ENCODE measurements at regions not wholly inside any gene's neighbourhood (a gene's known extent, or its start where the extent isn't known, plus 50 kb on each side); places are given as distances from the start of the nearest gene placed in this dataset.
"Not testable (repeated sequence)": the region's sequence is repeated elsewhere in the genome, so short reads cannot be mapped to it uniquely, and the experiment has no call there.

GRCh38 chr1:232859216-232859615 is 54.0 kb downstream of the MAP10 start:
- no peak for DNase-seq (ENCODE audit: low spot score)

- DNase-seq (ENCODE audit: low spot score) = no peak
Measured at GRCh38 chr1:232861107-232861506, 55.9 kb downstream of the MAP10 start.

GRCh38 chr1:232863544-232864275 is 58.5 kb downstream of the MAP10 start:
- DNase-seq (ENCODE audit: low spot score) = no peak

DNA sequence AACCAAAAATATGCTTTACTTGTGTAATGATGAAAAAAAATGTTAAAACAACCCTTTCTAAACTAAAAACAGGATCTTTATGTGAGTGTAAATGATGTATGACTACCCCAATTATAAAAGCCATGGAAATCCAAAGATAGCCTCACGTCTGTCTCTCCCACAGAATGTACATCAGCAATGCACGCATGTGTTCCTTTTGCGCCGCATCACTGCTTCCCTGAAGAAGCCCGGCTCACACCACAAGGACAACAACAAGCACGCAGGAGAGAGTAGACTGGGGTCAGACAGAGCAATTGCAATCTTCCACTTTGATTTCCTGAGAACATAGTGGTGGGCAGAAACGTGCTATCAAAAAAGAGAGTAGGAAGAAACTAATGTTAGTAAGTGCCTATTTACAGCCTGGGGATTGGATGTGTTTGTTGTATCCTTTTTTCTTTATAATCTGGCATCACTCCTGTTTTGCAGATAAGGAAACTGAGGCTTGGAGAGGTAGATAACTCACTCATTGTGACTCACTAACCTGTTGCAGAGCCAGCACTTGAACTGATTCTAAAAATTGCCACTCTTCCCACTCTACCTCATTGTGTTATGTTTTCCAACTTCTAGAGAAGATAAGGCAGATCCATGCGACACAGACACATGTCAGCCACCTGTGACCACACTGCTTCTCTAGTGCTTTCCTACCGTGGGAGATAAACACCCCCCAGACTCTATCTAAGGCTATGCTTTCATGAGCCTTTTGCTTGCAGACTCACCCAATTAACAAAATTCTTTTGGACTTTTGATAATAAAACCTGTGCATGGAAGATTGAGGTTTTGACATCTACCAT is 60.1 kb downstream of the MAP10 start:
- DNase-seq (ENCODE audit: low spot score) = no peak

DNA sequence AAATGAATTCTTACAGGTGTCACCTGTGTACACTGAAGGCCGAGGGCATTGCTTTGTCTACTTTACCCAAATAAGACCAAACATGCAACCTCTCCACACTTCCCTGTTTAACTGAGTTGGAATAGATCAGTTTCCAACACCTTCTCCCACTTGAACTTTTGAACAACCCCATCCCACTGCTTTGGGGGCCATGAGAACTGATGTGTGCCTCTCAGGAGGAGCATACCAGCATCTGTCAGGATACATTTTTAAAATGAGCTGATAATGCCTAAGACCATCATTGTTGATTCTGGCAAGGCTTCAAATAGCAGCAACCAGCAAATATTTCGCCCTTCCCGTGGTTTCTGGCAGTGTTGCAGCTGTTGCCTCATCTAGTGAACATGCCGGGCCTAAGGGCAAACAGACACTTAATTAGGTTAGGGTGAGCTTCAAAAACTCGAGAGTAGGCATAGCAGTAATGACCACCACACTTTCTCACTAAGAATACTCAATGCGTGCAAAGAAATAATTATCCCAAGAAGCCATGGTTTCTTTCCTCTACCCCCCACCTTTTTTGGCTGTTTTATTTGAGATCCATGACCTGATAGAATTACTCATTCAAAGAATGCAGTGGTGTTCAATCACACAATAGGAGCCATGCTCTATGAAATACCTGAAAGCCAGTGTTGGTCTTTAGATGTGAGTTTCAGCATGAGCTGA is 63.7 kb downstream of the MAP10 start:
- DNase-seq (ENCODE audit: low spot score) = no peak

DNA sequence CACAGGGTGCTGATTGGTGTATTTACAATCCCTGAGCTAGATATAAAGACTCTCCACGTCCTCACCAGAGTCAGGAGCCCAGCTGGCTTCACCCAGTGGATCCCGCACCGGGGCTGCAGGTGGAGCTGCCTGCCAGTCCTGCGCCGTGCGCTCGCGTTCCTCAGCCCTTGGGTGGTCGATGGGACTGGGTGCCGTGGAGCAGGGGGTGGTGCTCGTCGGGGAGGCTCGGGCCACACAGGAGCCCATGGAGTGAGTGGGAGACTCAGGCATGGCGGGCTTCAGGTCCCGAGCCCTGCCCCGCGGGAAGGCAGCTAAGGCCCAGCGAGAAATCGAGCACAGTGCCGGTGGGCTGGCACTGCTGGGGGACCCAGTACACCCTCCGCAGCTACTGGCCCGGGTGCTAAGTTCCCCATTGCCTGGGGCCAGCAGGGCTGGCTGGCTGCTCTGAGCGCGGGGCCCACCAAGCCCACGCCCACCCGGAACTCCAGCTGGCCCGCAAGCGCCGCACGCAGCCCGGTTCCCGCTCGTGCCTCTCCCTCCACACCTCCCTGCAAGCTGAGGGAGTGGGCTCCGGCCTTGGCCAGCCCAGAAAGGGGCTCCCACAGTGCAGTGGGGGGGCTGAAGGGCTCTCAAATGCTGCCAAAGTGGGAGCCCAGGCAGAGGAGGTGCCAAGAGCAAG is 66.2 kb downstream of the MAP10 start:
- not testable (repeated sequence) for DNase-seq (ENCODE audit: low spot score)

DNA sequence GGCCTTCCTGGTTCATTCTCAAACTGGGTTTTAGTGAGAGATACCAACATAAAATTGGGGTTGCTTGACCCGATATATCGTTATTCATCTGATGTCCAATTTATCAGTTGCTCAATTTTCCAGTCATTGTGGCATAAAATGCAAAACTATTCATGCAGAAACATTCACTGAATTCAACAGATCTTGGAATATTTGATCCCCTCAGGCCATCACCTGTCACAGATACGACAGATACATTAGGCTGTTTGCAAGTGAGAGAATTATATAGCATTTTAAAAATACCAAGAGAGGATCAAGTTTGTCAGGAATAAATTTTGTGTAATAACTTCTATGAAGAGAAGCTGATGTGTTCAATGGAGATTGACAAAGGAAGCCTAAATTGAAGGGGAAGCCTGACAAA is 67.1 kb downstream of the MAP10 start:
- DNase-seq (ENCODE audit: low spot score) = no peak

GRCh38 chr1:232872738-232873137 is 67.5 kb downstream of the MAP10 start:
- DNase-seq (ENCODE audit: low spot score) = no peak

- no peak for DNase-seq (ENCODE audit: low spot score)
Measured at GRCh38 chr1:232873412-232873811, 68.2 kb downstream of the MAP10 start.

GRCh38 chr1:232873931-232874330 is 68.7 kb downstream of the MAP10 start:
- DNase-seq (ENCODE audit: low spot score) = no peak

DNA sequence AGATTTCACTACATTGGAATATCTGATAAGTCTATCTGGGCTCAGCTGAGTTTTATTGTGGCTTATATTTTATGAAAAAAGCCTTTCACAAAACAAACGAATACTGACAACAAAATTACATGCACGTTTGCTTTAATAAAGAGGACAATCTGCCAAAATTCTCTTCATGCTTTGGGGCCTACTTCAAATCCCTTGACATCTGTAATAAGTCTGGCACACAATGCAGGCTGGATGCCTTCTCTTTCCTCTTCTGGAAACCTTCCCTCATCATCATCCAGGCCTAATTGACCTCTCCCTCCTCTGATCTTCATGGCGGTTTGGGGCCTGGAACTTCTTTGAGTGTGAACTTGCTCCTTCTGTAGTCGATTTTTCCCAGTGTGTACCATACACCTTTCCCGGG is 70.3 kb downstream of the MAP10 start:
- no peak for DNase-seq (ENCODE audit: low spot score)

DNA sequence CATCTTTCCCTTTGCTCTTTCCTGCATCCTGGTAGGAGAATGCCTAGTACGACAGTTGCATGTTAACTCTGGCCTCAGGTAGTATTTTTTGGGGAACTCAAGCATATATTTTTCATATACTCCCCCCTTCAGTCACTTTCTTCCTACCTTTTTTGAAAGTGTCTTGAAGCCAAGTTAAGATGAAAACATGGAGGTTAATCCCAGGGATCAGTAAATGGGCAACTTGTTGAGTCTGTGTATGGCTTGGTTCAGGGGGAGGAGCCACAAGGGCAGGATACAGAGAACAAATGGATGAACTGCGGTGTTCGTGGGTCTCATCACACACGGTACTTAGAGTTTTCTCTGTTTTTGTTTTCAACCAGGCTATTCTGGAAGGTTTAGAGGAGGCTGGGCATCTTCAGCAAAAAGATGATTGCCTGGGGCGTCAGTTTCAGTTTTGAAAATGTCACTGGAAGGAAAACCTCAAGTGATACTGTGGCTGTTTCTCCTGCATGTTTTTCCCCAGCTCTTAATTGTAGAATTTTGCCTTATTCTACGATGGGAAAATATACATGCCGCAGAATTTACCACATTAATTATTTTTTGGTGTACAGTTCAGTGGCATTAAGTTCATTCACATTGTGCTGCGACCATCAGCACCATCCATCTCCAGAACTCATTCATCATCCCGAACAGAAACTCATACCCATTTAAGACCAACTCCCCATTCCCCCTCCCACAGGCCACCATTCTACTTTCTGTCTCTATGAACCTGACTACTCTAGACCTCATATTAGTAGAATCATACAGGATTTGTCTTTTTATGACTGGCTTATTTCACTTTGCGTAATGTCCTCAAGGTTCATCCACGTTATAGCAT is 71.5 kb downstream of the MAP10 start:
- no peak for DNase-seq (ENCODE audit: low spot score)

- no peak for DNase-seq (ENCODE audit: low spot score)
Measured at GRCh38 chr1:232877365-232878028, 72.3 kb downstream of the MAP10 start.

- no peak for DNase-seq (ENCODE audit: low spot score)
Measured at GRCh38 chr1:232878086-232878485, 72.3 kb upstream of the NTPCR start.

DNA sequence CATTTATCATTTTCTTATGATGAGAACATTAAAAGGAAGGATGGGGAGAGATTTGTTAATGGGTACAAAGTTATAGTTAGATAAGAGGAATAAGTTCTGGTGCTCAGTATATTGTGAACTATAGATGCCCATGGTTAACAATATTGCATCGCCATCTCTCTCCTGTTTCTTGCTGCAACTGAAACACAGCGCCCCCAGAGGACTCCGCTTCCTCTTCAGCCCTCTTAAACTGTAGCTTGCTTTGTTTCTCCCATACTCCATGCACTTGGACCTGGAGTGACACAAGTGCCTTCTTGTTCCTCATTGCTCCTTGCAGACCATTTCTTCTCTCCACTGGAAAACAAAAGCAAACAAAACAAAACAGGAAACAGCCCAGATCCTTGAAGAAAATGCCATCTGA is 70.1 kb upstream of the NTPCR start:
- DNase-seq (ENCODE audit: low spot score) = peak; percentile 29

- DNase-seq (ENCODE audit: low spot score) = no peak
Measured at GRCh38 chr1:232883992-232884661, 66.3 kb upstream of the NTPCR start.

DNA sequence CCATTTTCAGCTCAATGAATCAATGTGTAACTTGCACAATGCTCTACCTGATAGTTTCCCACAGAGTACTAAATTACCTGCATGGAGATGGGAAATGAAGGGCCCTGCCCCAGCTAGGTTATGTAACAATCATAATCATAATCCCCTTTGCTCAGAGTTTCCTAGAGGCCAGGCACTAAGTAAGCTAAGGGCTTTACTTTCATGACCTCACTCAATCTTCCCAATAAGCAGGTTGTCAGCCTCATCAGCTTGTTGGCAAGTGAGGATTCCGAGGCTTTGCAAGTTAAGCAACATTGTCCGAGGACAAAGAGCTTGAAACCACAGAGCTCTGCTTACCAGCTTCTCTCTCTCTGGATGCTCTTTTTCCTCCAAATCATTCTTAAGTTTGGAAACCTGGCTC is 64.1 kb upstream of the NTPCR start:
- no peak for DNase-seq (ENCODE audit: low spot score)

GRCh38 chr1:232890340-232890943 is 60.0 kb upstream of the NTPCR start:
- DNase-seq (ENCODE audit: low spot score) = no peak

DNA sequence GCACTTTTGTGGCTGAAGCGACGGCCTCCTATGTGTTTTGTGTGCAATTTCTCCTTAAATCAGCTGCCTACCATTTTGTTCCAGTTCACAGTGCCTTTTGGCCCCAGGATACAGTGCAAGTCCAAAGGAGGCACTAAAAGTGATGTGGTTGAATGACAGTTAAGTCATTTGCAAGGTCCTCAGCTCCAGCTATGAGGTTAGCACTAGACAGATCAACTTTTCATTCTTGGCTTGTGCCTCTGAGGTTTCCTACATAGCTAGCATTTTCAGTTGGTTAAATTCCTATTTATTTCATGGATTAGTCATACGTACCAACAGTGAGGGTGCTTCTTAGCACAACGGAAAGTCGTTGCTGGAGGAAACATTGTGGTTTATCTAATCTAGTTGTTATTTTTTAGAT is 59.3 kb upstream of the NTPCR start:
- DNase-seq (ENCODE audit: low spot score) = no peak

All from germinal center (tissue), 1 donor.